H1 (cell line): ENCODE measurements at regions not wholly inside any gene's neighbourhood (a gene's known extent, or its start where the extent isn't known, plus 50 kb on each side); places are given as distances from the start of the nearest gene placed in this dataset.

Experiments
- CTCF ChIA-PET: fragments of 300-600 bp; sonication (Branson Sonifier 250); formaldehyde crosslinking; loops from one replicate; lab custom pipeline; 2021; ENCODE audit not compliant: partially characterized antibody; lab: Charles Lee
- POLR2A ChIA-PET: fragments of 300-600 bp; sonication (Branson Sonifier 250); formaldehyde crosslinking; loops from one replicate; lab custom pipeline; 2021; ENCODE audit warnings: inconsistent platforms; ENCODE audit not compliant: partially characterized antibody; lab: Charles Lee
- DNase-seq, 2 experiments: peaks; one replicate each; pipeline versions ENCODE4 v3.0.0 to v3.0.0-alpha.2; 2010 to 2022; ENCODE audit warnings: low spot score in 2 of 2, low read depth in 1 of 2, mixed read lengths in 1 of 2
- FAIRE-seq: peaks from 2 replicates; lab custom pipeline; 2011; peaks lifted over from hg19 to GRCh38; lab: Jason Lieb, UNC
- H2AFZ ChIP-seq: 2 replicates; pipeline ENCODE4 v1.8.1; 2012; ENCODE audit warnings: low read length, inconsistent platforms
- H2AK5ac ChIP-seq: 2 replicates; pipeline ENCODE4 v1.6.1; 2013; ENCODE audit warnings: low read depth, low read length
- H2BK120ac ChIP-seq: replicated peaks from 2 replicates; pipeline ENCODE3; 2013; ENCODE audit warnings: low read depth, low read length, inconsistent platforms
- H2BK12ac ChIP-seq: 2 replicates; pipeline ENCODE4 v1.6.1; 2013; ENCODE audit warnings: low read depth, low read length
- H2BK15ac ChIP-seq: 2 replicates; pipeline ENCODE4 v1.6.1; 2013; ENCODE audit warnings: low read length
- H2BK20ac ChIP-seq: 2 replicates; pipeline ENCODE4 v1.6.1; 2013; ENCODE audit warnings: low read length
- H2BK5ac ChIP-seq: 2 replicates; pipeline ENCODE4 v1.6.1; 2013; ENCODE audit warnings: low read depth, low read length
- H3K14ac ChIP-seq: 2 replicates; pipeline ENCODE4 v1.6.1; 2013; ENCODE audit warnings: inconsistent platforms; ENCODE audit not compliant: insufficient read length
- H3K18ac ChIP-seq: 2 replicates; pipeline ENCODE4 v1.6.1; 2013; ENCODE audit warnings: low read length; ENCODE audit errors: extremely low read depth
- H3K23ac ChIP-seq: 2 replicates; pipeline ENCODE4 v1.6.1; 2013; ENCODE audit warnings: inconsistent platforms; ENCODE audit not compliant: insufficient read length
- H3K23me2 ChIP-seq: 2 replicates; pipeline ENCODE4 v1.6.1; 2013; ENCODE audit warnings: low read depth, low read length
- H3K27ac ChIP-seq: 2 replicates; pipeline ENCODE4 v1.6.1; 2011; ENCODE audit warnings: low read depth, low read length, inconsistent platforms
- H3K27me3 ChIP-seq, 4 experiments: replicated peaks in 1 of 4; 1 replicate in 1 of 4; 2 replicates in 3 of 4; pipeline versions ENCODE4 v1.6.1 to v1.8.1; 2011 to 2013; ENCODE audit warnings: low read length in 3 of 4, mild to moderate bottlenecking in 3 of 4, inconsistent platforms in 2 of 4, mixed read lengths in 2 of 4, moderate library complexity in 1 of 4; ENCODE audit not compliant: control insufficient read depth in 3 of 4, insufficient read depth in 3 of 4; ENCODE audit errors: extremely low read depth in 1 of 4
- H3K36me3 ChIP-seq, 4 experiments: 2 replicates each; pipeline versions ENCODE4 v1.6.1 to v1.8.1; 2011 to 2013; ENCODE audit warnings: mild to moderate bottlenecking in 4 of 4, low read length in 3 of 4, moderate library complexity in 2 of 4, control low read depth in 1 of 4, inconsistent platforms in 1 of 4; ENCODE audit not compliant: insufficient read depth in 4 of 4, control insufficient read depth in 2 of 4
- H3K4ac ChIP-seq: replicated peaks from 2 replicates; pipeline ENCODE3; 2013; ENCODE audit warnings: low read length, low read depth, mixed read lengths, inconsistent platforms; ENCODE audit not compliant: insufficient read length
- H3K4me1 ChIP-seq, 4 experiments: replicated peaks in 1 of 4; 1 replicate in 1 of 4; 2 replicates in 3 of 4; pipeline versions ENCODE4 v1.6.1 to v1.8.1; 2011 to 2013; ENCODE audit warnings: low read length in 3 of 4, inconsistent platforms in 2 of 4, mixed read lengths in 1 of 4; ENCODE audit not compliant: insufficient read depth in 4 of 4, control insufficient read depth in 3 of 4
- H3K4me2 ChIP-seq, 2 experiments: 2 replicates each; pipeline versions ENCODE4 v1.6.1 to v1.8.1; 2011 to 2013; ENCODE audit warnings: low read depth in 2 of 2, low read length in 2 of 2, control low read depth in 1 of 2, inconsistent platforms in 1 of 2, mild to moderate bottlenecking in 1 of 2; ENCODE audit not compliant: insufficient read depth in 1 of 2
- H3K4me3 ChIP-seq, 4 experiments: fragments of 200-600, 300-600 bp in 1 of 4; sonication (generic), shearing (Covaris generic), sonication (Bioruptor Twin) in 1 of 4; 2 replicates each; pipeline versions ENCODE4 v1.5.1 to v1.8.1; 2011 to 2016; ENCODE audit warnings: low read length in 4 of 4, low read depth in 3 of 4, control low read depth in 2 of 4, inconsistent platforms in 2 of 4, mild to moderate bottlenecking in 2 of 4, mixed read lengths in 1 of 4, moderate library complexity in 1 of 4; ENCODE audit not compliant: insufficient read depth in 2 of 4; ENCODE audit errors: extremely low read depth in 1 of 4
- H3K56ac ChIP-seq: replicated peaks from 2 replicates; pipeline ENCODE3; 2013; ENCODE audit warnings: low read depth, mild to moderate bottlenecking, mixed read lengths, low read length, inconsistent platforms; ENCODE audit not compliant: insufficient read length
- H3K79me1 ChIP-seq: 2 replicates; pipeline ENCODE4 v1.6.1; 2013; ENCODE audit warnings: low read depth, low read length, control low read depth
- H3K79me2 ChIP-seq, 2 experiments: 2 replicates each; pipeline versions ENCODE4 v1.6.1 to v1.8.1; 2012 to 2013; ENCODE audit warnings: low read length in 2 of 2, mild to moderate bottlenecking in 2 of 2, inconsistent platforms in 1 of 2; ENCODE audit not compliant: insufficient read depth in 2 of 2, control insufficient read depth in 1 of 2
- H3K9ac ChIP-seq, 4 experiments: replicated peaks in 1 of 4; 1 replicate in 1 of 4; 2 replicates in 3 of 4; pipeline versions ENCODE4 v1.6.1 to v1.8.1; 2011 to 2013; ENCODE audit warnings: low read depth in 3 of 4, low read length in 3 of 4, control low read depth in 2 of 4, mild to moderate bottlenecking in 2 of 4, moderate library complexity in 2 of 4, inconsistent platforms in 1 of 4; ENCODE audit errors: extremely low read depth in 1 of 4
- H3K9me3 ChIP-seq, 2 experiments: 2 replicates each; pipeline versions ENCODE4 v1.6.1 to v1.8.1; 2012 to 2013; ENCODE audit warnings: mild to moderate bottlenecking in 2 of 2, moderate library complexity in 2 of 2, control low read depth in 1 of 2, inconsistent platforms in 1 of 2, low read depth in 1 of 2, low read length in 1 of 2, mixed read lengths in 1 of 2; ENCODE audit not compliant: insufficient read depth in 2 of 2
- H4K20me1 ChIP-seq, 2 experiments: replicated peaks in 1 of 2; 2 replicates each; pipeline versions ENCODE3 to v1.8.1; 2011 to 2013; ENCODE audit warnings: inconsistent platforms in 2 of 2, low read length in 2 of 2, mild to moderate bottlenecking in 1 of 2; ENCODE audit not compliant: insufficient read depth in 2 of 2, control insufficient read depth in 1 of 2
- H4K5ac ChIP-seq: 2 replicates; pipeline ENCODE4 v1.6.1; 2013; ENCODE audit warnings: low read length, low read depth, mixed read lengths, inconsistent platforms; ENCODE audit not compliant: insufficient read length
- H4K8ac ChIP-seq: 2 replicates; pipeline ENCODE4 v1.8.0; 2013; ENCODE audit warnings: mild to moderate bottlenecking, moderate library complexity, low read length, inconsistent platforms; ENCODE audit not compliant: insufficient read depth; ENCODE audit errors: extremely low read depth
- H4K91ac ChIP-seq: replicated peaks from 2 replicates; pipeline ENCODE3; 2013; ENCODE audit warnings: low read length, mixed read lengths, inconsistent platforms; ENCODE audit not compliant: insufficient read length
- BCL11A ChIP-seq, 2 experiments: IDR thresholded peaks; one replicate each; pipeline ENCODE4 v1.6.1; 2011; ENCODE audit warnings: low read depth in 2 of 2, low read length in 2 of 2, mild to moderate bottlenecking in 2 of 2
- CTCF ChIP-seq, 3 experiments: IDR thresholded peaks; 1 replicate in 2 of 3; 2 replicates in 1 of 3; pipeline versions ENCODE4 v1.5.1 to v1.6.1; 2011; ENCODE audit warnings: low read length in 3 of 3, mild to moderate bottlenecking in 3 of 3, inconsistent platforms in 2 of 3, low read depth in 1 of 3, moderate library complexity in 1 of 3; ENCODE audit not compliant: insufficient read depth in 1 of 3; ENCODE audit errors: control extremely low read depth in 1 of 3
- EP300 ChIP-seq, 2 experiments: IDR thresholded peaks; 1 replicate in 1 of 2; 2 replicates in 1 of 2; pipeline ENCODE4 v1.6.1; 2011 to 2012; ENCODE audit warnings: low read depth in 2 of 2, low read length in 2 of 2, mild to moderate bottlenecking in 2 of 2, borderline replicate concordance in 1 of 2, inconsistent platforms in 1 of 2, moderate library complexity in 1 of 2
- MAX ChIP-seq: IDR thresholded peaks from 2 replicates; pipeline ENCODE4 v1.6.1; 2012; ENCODE audit warnings: inconsistent platforms
- NRF1 ChIP-seq: IDR thresholded peaks from 2 replicates; pipeline ENCODE4 v1.6.1; 2011; ENCODE audit warnings: mild to moderate bottlenecking, low read depth, low read length, improper control_type of control experiment
- SIX5 ChIP-seq: IDR thresholded peaks from 2 replicates; pipeline ENCODE4 v1.6.1; 2011; ENCODE audit warnings: mild to moderate bottlenecking, low read depth, low read length
- SP1 ChIP-seq: IDR thresholded peaks from 2 replicates; pipeline ENCODE4 v1.6.1; 2011; ENCODE audit warnings: low read depth, low read length
- USF2 ChIP-seq: IDR thresholded peaks from 2 replicates; pipeline ENCODE4 v1.6.1; 2011; ENCODE audit warnings: low read length, improper control_type of control experiment
- WGBS, 2 experiments: shearing (Covaris generic) in 1 of 2; methylation state at CpG; one replicate each; pipeline versions ENCODE4 v1.1.6 to v1.1.7; 2013 to 2015; ENCODE audit warnings: low lambda C conversion rate in 2 of 2, mixed read lengths in 2 of 2, inconsistent platforms in 1 of 2, low coverage in 1 of 2, missing lambda C conversion rate in 1 of 2; ENCODE audit not compliant: insufficient replicate concordance in 2 of 2, insufficient coverage in 1 of 2, insufficient read length in 1 of 2; ENCODE audit errors: extremely low coverage in 1 of 2, missing lambda C conversion rate in 1 of 2; 5-methylcytosine and 5-hydroxymethylcytosine counted together
- TF ChIP-seq, protein P1 (sequence below): IDR thresholded peaks from 2 replicates; pipeline ENCODE4 v1.6.1; 2012; ENCODE audit warnings: low read length, inconsistent platforms

DNA sequence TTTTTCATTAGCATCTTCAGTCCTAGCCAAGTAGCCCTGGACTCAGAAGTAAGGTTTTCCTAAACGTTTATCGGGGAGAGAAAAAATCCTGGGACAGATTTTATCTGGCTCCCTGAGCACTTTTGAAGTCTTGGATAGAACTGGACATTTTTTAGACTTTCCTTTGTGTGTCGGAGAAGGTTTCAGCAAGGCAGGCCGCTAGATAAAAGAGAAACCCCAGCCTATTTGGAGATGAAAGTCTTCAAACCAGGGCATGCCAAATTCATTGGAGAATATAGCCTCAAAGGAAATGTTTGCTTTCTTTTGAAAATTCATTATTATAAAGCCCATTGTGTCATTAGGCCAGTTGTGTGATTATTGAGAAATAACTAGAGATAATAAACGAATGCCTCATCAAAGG lies 228.1 kb downstream of the BAMBI start:
- WGBS, 2 experiments: 85% methylated on average over 5 of the region's 5 CpGs; no CpG with 5 or more reads in 1 of the 2 experiments
- no peak overlapping the region for H2BK120ac ChIP-seq
- no peaks in the 10 kb centered on the region; a peak in 1 of 8 replicates for H3K36me3 ChIP-seq
- H2BK15ac ChIP-seq: no peak overlapping the region
- H3K79me1 ChIP-seq: no peaks in the 10 kb centered on the region
- H4K91ac ChIP-seq: no peak overlapping the region
- no peak overlapping the region for H2AFZ ChIP-seq
- H3K56ac ChIP-seq: no peak overlapping the region
- no peak overlapping the region for H4K5ac ChIP-seq
- no peaks in the 10 kb centered on the region for H3K23me2 ChIP-seq
- no peaks in the 10 kb centered on the region for H4K20me1 ChIP-seq
- ChIA-PET POLR2A (no interaction called here), CTCF (no interaction called here)
- DNase-seq (no peak), FAIRE-seq (no peak)
- H3K9ac ChIP-seq: no peak overlapping the region
- no peak overlapping the region for H2BK12ac ChIP-seq
- no peak overlapping the region for H2BK5ac ChIP-seq
- H3K27ac ChIP-seq: no peak overlapping the region
- H3K18ac ChIP-seq: no peak overlapping the region
- H2BK20ac ChIP-seq: no peak overlapping the region
- no peaks in the 10 kb centered on the region for H3K79me2 ChIP-seq
- H3K27me3 ChIP-seq: no peaks in the 10 kb centered on the region
- no peak overlapping the region for H3K14ac ChIP-seq
- H3K4me2 ChIP-seq: no peak overlapping the region
- H3K4me1 ChIP-seq: no peaks in the 10 kb centered on the region
- no peak overlapping the region for H3K4ac ChIP-seq
- H4K8ac ChIP-seq: no peak overlapping the region
- no peak overlapping the region for H3K4me3 ChIP-seq
- peaks cover 6% of the 10 kb centered on the region in 2 experiments; a peak in 3 of 4 replicates for H3K9me3 ChIP-seq
- no peak overlapping the region for H2AK5ac ChIP-seq
- no peak overlapping the region for H3K23ac ChIP-seq
- TF ChIP-seq EP300 (IDR thresholded peaks at IDR 0.05; ENCODE audit: borderline replicate concordance in 1 of 2, low read depth in 2 of 2, low read length in 2 of 2): no peak
- no peak for TF ChIP-seq NRF1
- TF ChIP-seq USF2: no peak
- TF ChIP-seq, protein P1, sequence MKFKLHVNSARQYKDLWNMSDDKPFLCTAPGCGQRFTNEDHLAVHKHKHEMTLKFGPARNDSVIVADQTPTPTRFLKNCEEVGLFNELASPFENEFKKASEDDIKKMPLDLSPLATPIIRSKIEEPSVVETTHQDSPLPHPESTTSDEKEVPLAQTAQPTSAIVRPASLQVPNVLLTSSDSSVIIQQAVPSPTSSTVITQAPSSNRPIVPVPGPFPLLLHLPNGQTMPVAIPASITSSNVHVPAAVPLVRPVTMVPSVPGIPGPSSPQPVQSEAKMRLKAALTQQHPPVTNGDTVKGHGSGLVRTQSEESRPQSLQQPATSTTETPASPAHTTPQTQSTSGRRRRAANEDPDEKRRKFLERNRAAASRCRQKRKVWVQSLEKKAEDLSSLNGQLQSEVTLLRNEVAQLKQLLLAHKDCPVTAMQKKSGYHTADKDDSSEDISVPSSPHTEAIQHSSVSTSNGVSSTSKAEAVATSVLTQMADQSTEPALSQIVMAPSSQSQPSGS: no peak
- TF ChIP-seq SIX5: no peak
- no peak for TF ChIP-seq MAX
- no peak for TF ChIP-seq BCL11A (IDR thresholded peaks at IDR 0.05; ENCODE audit: low read depth in 2 of 2, low read length in 2 of 2)
- no peak for TF ChIP-seq CTCF (IDR thresholded peaks at IDR 0.05; ENCODE audit: control extremely low read depth in 1 of 3, insufficient read depth in 1 of 3, low read depth in 1 of 3, low read length in 3 of 3)
- no peak for TF ChIP-seq SP1
